ENCODE measurements at regions not wholly inside any gene's neighbourhood (a gene's known extent, or its start where the extent isn't known, plus 50 kb on each side); places are given as distances from the start of the nearest gene placed in this dataset.
A peak's percentile ranks its signal among the peaks of the same experiment; 100 is the strongest.
"Not testable (repeated sequence)": the region's sequence is repeated elsewhere in the genome, so short reads cannot be mapped to it uniquely, and the experiment has no call there.

DNA sequence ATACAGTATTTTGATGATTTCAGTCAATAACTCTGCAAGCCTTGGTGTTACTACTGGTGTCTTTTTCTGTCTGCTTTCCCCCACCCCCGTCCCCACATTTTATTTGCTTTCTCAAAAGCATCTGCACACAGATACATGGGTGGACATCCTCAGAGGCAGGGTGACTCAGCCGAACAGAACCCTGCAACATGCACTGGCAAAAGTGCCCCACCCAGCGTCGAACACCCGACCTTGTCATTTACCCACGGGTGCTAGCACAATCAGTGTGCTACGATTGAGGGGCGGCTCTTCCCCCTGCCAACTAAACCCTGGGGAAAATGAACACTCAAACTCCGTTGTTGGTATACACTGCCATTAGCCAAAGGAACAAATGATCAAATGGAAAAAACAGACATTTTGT is 115.9 kb upstream of the NAA20 start:
- DNase-seq = peak; percentile 37

DNA sequence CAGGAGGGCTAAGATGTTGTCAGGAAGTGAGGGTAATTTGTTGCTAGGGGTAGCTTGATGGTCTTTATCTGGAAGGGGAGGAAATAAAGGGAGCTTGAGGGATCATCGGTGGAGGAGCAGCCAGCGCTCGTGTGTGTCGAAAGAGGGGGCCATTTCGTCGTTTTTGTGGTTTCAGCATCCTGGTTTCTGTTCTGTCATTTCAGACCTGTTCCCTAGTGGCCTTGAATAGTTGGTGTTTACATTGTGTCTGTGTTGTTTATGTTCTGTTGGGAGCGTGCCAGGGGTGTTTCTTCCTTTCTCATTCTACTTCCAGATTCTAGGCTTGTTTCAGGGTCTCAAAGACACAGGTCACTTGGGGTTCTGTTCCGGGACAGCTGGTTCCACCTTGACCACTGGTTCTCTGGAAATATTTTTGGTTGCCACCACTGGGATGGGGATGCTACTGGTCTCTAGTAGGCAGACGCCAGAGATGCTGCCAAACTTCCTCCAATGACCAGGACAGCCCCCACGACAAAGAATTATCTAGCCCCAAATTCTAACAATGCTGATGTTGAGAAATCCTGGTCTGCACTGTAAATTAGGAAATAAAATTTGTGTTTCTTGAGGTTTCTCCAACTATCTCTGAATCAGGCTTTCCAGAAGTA is 113.9 kb upstream of the NAA20 start:
- DNase-seq = peak; percentile 61

- no peak for DNase-seq
Measured at GRCh38 chr20:19907326-19908056, 109.7 kb upstream of the NAA20 start.

GRCh38 chr20:19908576-19908975 is 108.6 kb upstream of the NAA20 start:
- no peak for DNase-seq

GRCh38 chr20:19909725-19910124 is 107.4 kb upstream of the NAA20 start:
- DNase-seq = no peak

DNA sequence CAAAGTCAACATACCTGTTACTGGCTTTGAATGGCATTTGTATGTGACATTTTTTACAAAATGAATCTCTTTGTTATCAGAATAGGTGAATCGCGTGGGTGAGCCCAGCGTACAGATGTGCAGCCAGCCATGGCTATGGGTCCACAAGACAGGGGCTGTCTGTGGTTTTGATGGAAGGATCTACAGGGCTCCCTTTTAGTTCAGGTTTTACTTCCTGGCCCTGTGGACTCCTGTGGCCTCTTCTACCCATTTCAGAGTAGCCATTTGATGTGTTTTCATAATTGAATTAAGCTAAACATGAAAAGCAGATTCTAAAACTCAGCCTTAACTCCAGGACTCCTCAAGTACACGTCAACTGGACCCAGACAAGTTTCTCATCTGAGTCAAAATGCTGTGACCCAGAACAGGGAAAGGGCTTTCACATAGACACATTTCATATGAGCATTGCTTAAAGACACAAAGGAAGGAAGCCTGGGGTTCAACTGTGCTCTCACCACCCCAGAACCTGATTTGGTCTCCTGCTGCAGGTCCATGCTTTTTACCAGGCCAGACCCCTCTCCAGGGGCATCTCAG is 105.3 kb upstream of the NAA20 start:
- DNase-seq = no peak

GRCh38 chr20:19913349-19913748 is 103.8 kb upstream of the NAA20 start:
- no peak for DNase-seq

- DNase-seq = no peak
Measured at GRCh38 chr20:19913927-19914614, 103.1 kb upstream of the NAA20 start.

DNA sequence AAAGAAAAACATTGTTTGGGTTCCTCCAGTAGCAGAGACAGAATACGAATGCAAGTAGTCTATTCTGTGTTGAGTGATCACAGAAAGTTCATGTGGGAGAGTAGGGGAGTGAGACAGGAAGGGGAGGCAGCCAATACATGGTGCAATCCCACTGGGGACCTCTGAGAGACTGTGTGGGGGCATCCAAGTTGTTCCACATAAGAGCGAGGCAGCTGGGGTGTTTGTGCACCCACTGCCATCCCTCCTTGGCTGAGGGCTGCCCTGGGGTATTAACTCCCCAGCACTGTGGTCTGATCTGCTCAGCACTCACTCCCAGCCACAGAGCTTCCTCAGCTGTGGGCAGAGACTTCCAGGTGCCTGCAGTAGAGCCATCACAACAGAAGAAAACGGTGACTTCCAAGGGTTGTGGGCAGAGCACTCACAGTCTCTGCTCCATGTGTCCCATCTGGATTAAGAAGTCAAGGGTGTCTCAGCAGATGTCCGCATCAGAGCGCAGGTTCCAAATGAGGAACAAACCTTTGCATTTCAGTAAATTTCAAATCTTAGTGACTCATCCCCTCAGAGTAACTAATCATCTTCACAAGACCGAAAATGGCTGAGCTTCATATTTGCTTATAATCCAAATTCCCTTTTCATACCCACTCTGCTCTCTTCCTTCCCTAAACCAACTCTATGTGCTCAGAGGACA is 101.9 kb upstream of the NAA20 start:
- peak; percentile 50 for DNase-seq

DNA sequence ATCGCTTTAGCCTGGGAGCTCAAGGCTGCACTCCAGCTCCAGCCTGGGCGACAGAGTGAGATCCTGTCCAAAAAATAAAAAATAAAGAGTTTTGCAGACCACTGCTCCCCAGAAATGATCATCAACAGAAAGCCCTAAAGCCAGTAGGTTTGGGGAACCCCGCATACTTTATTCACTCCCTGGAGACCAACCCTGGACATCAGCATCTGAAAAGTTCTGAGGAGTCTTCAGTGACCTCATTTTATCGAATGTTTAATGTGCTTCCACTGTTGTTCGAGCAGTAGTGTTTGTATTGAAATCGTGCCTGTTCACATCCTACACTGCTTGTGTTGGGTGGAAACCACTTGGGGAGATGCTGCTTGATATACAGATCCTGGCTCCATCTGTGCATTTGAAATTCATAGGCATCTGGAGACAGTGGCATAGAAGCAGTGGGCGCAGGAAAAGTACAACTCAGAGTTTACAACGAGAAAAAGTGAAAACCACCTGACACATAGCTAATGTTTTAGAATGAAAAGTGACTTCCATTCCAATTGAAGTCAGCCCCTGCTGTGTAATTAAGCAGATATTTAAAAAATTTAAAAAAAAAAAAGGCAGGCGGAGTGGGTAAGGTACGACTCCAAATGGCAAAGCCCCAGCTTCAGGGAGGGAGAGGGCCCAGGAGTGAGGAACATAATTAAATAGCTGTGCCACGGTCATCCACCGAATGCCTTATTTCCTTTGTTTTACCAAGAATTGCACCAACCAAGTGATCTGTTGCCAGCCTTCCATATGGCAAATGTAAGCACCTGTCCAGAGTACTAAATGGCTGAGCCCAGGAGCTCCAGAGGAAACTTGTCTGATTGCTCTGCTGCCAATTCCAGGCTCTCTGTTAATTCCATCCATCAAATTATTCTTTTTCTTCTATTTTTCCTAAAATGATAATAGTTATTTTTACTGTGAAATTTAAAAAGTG is 100.4 kb upstream of the NAA20 start:
- DNase-seq = no peak

DNA sequence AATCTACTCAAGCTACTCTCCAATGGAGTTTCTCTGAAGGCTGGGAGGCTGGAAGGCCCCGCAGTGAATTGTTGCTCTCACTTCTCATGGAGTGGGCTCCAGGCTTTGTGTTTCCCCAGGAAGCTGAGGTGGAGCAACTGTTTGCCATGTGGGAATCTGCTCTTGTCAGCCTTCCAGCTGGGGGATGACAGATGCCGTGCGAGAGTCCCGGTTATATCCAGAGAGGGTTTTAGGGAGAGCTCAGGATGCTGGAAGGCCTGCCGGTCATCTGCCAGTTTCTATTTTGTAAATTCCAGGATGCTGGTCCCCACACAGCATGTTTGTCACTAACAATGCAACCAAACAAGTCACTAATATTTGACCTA is 98.2 kb upstream of the NAA20 start:
- no peak for DNase-seq

DNA sequence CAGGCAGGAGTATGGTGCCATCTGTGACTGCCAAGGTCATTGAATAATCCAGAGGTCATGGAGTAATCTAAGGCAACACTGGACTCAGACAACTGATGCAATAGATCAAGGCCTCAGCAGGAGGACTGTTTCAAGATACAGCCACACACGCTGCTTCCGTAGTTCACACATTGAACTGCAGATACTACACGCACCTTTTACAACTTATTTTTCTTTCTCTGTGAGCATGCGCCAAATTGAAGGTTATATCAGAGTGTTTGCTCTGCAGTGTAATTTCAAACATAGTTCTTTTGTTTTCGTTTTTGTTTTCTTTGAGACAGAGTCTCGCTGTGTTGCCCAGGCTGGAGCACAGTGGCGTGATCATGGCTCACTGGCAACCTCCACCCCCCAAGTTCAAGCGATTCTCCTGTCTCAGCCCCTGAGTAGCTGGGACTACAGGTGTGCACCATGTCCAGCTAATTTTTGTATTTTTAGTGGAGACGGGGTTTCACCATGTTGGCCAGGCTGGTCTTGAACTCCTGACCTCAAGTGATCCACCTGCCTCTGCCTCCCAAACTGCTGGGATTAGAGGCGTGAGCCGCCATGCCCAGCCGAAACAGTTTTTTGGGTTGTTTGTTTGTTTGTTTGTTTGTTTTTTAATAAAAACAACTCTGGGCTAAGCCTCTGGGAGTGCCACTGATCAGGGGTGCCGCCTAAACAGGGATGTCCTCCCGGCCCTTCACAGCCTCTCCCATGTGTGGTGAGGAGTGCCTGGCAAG is 96.6 kb upstream of the NAA20 start:
- DNase-seq = no peak

- no peak for DNase-seq
Measured at GRCh38 chr20:19921284-19921793, 95.8 kb upstream of the NAA20 start.

DNA sequence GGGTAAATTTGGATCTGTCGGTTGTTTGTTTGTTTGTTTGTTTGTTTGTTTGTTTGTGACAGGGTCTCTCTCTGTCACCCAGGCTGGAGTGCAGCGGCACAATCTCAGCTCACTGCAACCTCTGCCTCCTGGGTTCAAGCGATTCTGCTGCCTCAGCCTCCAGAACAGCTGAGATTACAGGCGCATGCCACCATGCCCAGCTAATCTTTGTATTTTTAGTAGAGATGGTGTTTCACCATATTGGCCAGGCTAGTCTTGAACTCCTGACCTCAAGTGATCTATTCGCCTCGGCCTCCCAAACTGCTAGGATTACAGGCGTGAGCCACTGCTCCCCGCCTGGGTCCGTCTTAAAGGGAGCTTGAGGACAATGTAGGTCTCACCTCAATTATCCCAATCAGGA is 95.3 kb upstream of the NAA20 start:
- not testable (repeated sequence) for DNase-seq

- DNase-seq = no peak
Measured at GRCh38 chr20:19922716-19923115, 94.4 kb upstream of the NAA20 start.

DNA sequence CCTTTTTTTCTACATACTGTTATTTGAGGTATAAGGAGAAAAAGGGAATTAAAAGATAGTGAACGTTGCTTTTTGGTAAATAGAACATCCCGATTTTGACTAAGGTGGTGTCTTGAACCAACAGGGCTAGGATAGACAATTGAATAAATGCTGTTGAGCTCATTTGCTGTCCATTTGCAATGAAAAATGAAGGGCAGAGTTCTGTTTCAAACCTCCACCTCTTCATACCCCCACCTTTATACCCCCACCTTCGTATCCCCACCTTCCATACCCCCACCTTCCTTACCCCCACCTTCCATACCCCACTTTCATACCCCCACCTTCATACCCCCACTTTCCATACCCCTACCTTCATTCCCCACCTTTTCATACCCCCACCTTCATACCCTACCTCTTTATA is 93.4 kb upstream of the NAA20 start:
- DNase-seq = no peak

GRCh38 chr20:19924255-19924654 is 92.9 kb upstream of the NAA20 start:
- no peak for DNase-seq

GRCh38 chr20:19926591-19926990 is 90.6 kb upstream of the NAA20 start:
- no peak for DNase-seq

- DNase-seq = peak; percentile 32
Measured at GRCh38 chr20:19928328-19929011, 88.7 kb upstream of the NAA20 start.

- no peak for DNase-seq
Measured at GRCh38 chr20:19929012-19929360, 88.2 kb upstream of the NAA20 start.

Measured in CD4-positive, alpha-beta T cell treated with Interleukin-15 for 1 hour (primary cell).